T-cell (primary cell): ENCODE measurements at regions not wholly inside any gene's neighbourhood (a gene's known extent, or its start where the extent isn't known, plus 50 kb on each side); places are given as distances from the start of the nearest gene placed in this dataset.
A peak's percentile ranks its signal among the peaks of the same experiment; 100 is the strongest.

ENCODE experiments used
- ATAC-seq, 4 experiments: fragments of 200-7000 bp in 3 of 4; fragments of 150-1000 bp in 1 of 4; cut with Tn5 transposase; replicated peaks in 1 of 4; 1 replicate in 3 of 4; 2 replicates in 1 of 4; pipeline ENCODE4 v1.10.0; 2021; ENCODE audit warnings: moderate library complexity in 3 of 4, mild to moderate bottlenecking in 2 of 4, moderate number of reproducible peaks in 1 of 4
- CTCF ChIA-PET, 2 donors: fragments of 300-600 bp; sonication (Branson Sonifier 250); formaldehyde crosslinking; loops; one replicate each; lab custom pipeline; 2022; ENCODE audit warnings: antibody characterized with exemption in 2 of 2; lab: Charles Lee
- POLR2A ChIA-PET, 2 donors: fragments of 300-600 bp; sonication (Branson Sonifier 250); formaldehyde crosslinking; loops; one replicate each; lab custom pipeline; 2022; ENCODE audit warnings: antibody characterized with exemption in 2 of 2; lab: Charles Lee
- DNase-seq, 35 experiments: peaks; one replicate each; pipeline versions ENCODE4 v3.0.0 to v3.0.0-alpha.2; 2013 to 2023
- H3K27ac ChIP-seq: one replicate; pipeline ENCODE4 v1.5.1; 2013; ENCODE audit warnings: low read length
- H3K27me3 ChIP-seq, 2 experiments: replicated peaks in 1 of 2; 1 replicate in 1 of 2; 2 replicates in 1 of 2; pipeline versions ENCODE4 v1.6.1 to v1.7.0; 2013; ENCODE audit warnings: low read length in 1 of 2, mixed read lengths in 1 of 2; ENCODE audit not compliant: control insufficient read depth in 2 of 2, insufficient read depth in 2 of 2; ENCODE audit errors: extremely low read depth in 1 of 2
- H3K36me3 ChIP-seq, 2 donors: 1 replicate in 1 of 2; 2 replicates in 1 of 2; pipeline versions ENCODE4 v1.6.1 to v1.7.0; 2013; ENCODE audit warnings: low read length in 1 of 2; ENCODE audit not compliant: control insufficient read depth in 2 of 2, insufficient read depth in 1 of 2; ENCODE audit errors: extremely low read depth in 1 of 2
- H3K4me1 ChIP-seq, 2 experiments: 1 replicate in 1 of 2; 2 replicates in 1 of 2; pipeline versions ENCODE4 v1.6.1 to v1.7.0; 2013; ENCODE audit warnings: low read length in 2 of 2, mixed read lengths in 1 of 2; ENCODE audit not compliant: insufficient read depth in 2 of 2, control insufficient read depth in 1 of 2; ENCODE audit errors: extremely low read depth in 1 of 2
- H3K4me3 ChIP-seq, 2 donors: 1 replicate in 1 of 2; 2 replicates in 1 of 2; pipeline versions ENCODE4 v1.5.1 to v1.7.0; 2013; ENCODE audit warnings: mild to moderate bottlenecking in 2 of 2, low read length in 1 of 2, moderate library complexity in 1 of 2; ENCODE audit not compliant: control insufficient read depth in 1 of 2; ENCODE audit errors: extremely low read depth in 1 of 2
- H3K9me3 ChIP-seq: 2 replicates; pipeline ENCODE4 v1.7.0; 2013
- H3K27ac Mint-ChIP-seq, 2 donors: one replicate each; pipeline ENCODE4 v1.8.0; 2020 to 2021; ENCODE audit warnings: mild to moderate bottlenecking in 2 of 2, mixed read lengths in 2 of 2
- H3K27me3 Mint-ChIP-seq, 2 donors: one replicate each; pipeline ENCODE4 v1.8.0; 2021 to 2022; ENCODE audit warnings: mixed read lengths in 2 of 2
- H3K36me3 Mint-ChIP-seq: one replicate; pipeline ENCODE4 v1.8.0; 2021; ENCODE audit warnings: mixed read lengths
- H3K4me1 Mint-ChIP-seq, 3 donors: one replicate each; pipeline ENCODE4 v1.8.0; 2020 to 2022; ENCODE audit warnings: mixed read lengths in 3 of 3, mild to moderate bottlenecking in 1 of 3
- H3K4me3 Mint-ChIP-seq, 3 donors: one replicate each; pipeline ENCODE4 v1.8.0; 2020 to 2022; ENCODE audit warnings: mild to moderate bottlenecking in 3 of 3, mixed read lengths in 3 of 3, moderate library complexity in 3 of 3
- H3K9me3 Mint-ChIP-seq, 3 donors: one replicate each; pipeline ENCODE4 v1.8.0; 2020 to 2022; ENCODE audit warnings: mixed read lengths in 3 of 3
- WGBS: methylation state at CpG from one replicate; pipeline ENCODE4 v1.1.5; 2013; ENCODE audit warnings: missing lambda C conversion rate; ENCODE audit not compliant: insufficient coverage; 5-methylcytosine and 5-hydroxymethylcytosine counted together

DNA sequence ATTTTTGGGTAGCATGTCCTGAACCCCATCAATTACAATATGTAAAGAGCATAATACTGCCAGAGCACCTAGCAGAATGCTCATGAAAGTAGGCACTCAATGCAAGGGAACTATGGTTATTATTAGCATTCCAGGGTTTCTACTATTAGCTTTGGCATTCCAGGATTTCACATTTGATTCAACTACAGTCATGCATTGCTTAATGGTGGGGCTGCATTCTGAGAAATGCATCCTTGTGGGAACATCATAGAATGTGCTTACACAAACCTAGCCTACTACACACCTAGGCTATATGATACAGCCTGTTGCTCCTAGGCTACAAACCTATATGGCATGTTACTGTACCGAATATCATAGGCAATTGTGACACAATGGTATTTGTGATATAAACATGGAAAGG, 247.8 kb downstream of the CD83 start:
- Histone ChIP-seq H3K36me3 (no peaks in the 10 kb centered on the region), H3K27ac (no peak overlapping the region), H3K9me3 (no peaks in the 10 kb centered on the region), H3K27me3 (no peaks in the 10 kb centered on the region), H3K4me3 (no peak overlapping the region), H3K4me1 (no peaks in the 10 kb centered on the region)
- CTCF ChIA-PET, result no interaction called here
- ATAC-seq, result no peak
- no peak for DNase-seq
- Mint-ChIP-seq H3K4me3 (no peak overlapping the region), H3K36me3 (no peaks in the 10 kb centered on the region), H3K4me1 (peaks cover 0 to under 1% (median 0%) of the 10 kb centered on the region in 3 donors), H3K9me3 (no peaks in the 10 kb centered on the region), H3K27me3 (no peaks in the 10 kb centered on the region), H3K27ac (no peak overlapping the region)
- POLR2A ChIA-PET, result no interaction called here
- WGBS, result no CpG with 5 or more reads among the region's 1 CpG

GRCh38 chr6:14366315-14366714, 248.7 kb downstream of the CD83 start:
- Mint-ChIP-seq H3K4me1 (peaks cover 2 to 6% (median 4%) of the 10 kb centered on the region in 3 donors), H3K27ac (no peak overlapping the region), H3K4me3 (no peak overlapping the region), H3K9me3 (no peaks in the 10 kb centered on the region), H3K36me3 (no peaks in the 10 kb centered on the region), H3K27me3 (no peaks in the 10 kb centered on the region)
- Histone ChIP-seq H3K9me3 (no peaks in the 10 kb centered on the region), H3K27ac (no peak overlapping the region), H3K4me3 (no peak overlapping the region), H3K27me3 (no peaks in the 10 kb centered on the region), H3K4me1 (no peaks in the 10 kb centered on the region), H3K36me3 (no peaks in the 10 kb centered on the region)
- CTCF ChIA-PET, result no interaction called here
- WGBS, result 96% methylated on average over 2 of the region's 4 CpGs
- DNase-seq (no peak), ATAC-seq (no peak)
- POLR2A ChIA-PET, result no interaction called here

DNA sequence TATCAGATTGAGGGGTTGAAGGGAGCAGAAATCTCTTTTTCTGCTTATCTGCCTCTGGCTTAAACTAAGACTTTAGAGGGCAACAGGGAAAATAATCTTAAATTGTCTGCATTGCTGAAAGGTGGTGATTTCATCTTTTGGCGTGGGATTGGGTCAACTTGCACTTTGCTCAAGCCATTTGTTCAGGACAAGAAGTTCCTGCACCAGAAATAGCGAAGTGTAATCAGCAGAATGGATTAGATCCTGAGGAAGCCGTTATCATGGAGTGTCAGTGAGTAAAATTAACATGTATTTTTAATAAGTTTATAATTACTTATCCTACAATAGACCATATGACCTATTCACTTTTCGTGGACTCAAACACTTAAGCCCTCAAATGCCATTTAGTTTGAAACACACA, 249.3 kb downstream of the CD83 start:
- Mint-ChIP-seq H3K27me3 (no peaks in the 10 kb centered on the region), H3K4me3 (no peak overlapping the region), H3K36me3 (no peaks in the 10 kb centered on the region), H3K4me1 (peaks cover 5 to 11% (median 10%) of the 10 kb centered on the region in 3 donors), H3K9me3 (no peaks in the 10 kb centered on the region), H3K27ac (no peak overlapping the region)
- no peaks in the 10 kb centered on the region for H3K9me3 ChIP-seq
- DNase-seq, result no peak
- no peak overlapping the region for H3K27ac ChIP-seq
- no CpG with 5 or more reads among the region's 4 CpGs for WGBS
- H3K36me3 ChIP-seq, result no peaks in the 10 kb centered on the region
- no peak overlapping the region for H3K4me3 ChIP-seq
- H3K27me3 ChIP-seq, result no peaks in the 10 kb centered on the region
- H3K4me1 ChIP-seq, result no peaks in the 10 kb centered on the region
- ChIA-PET POLR2A (no interaction called here), CTCF (no interaction called here)
- no peak for ATAC-seq

- Histone ChIP-seq H3K4me1 (no peaks in the 10 kb centered on the region), H3K27me3 (no peaks in the 10 kb centered on the region), H3K9me3 (no peaks in the 10 kb centered on the region), H3K27ac (no peak overlapping the region), H3K36me3 (no peaks in the 10 kb centered on the region), H3K4me3 (no peak overlapping the region)
- CTCF ChIA-PET, result no interaction called here
- Mint-ChIP-seq H3K9me3 (no peaks in the 10 kb centered on the region), H3K27ac (no peak overlapping the region), H3K36me3 (no peaks in the 10 kb centered on the region), H3K4me3 (no peak overlapping the region), H3K4me1 (peaks cover 9 to 15% (median 13%) of the 10 kb centered on the region in 3 donors), H3K27me3 (no peaks in the 10 kb centered on the region)
- ATAC-seq (no peak), DNase-seq (no peak)
- POLR2A ChIA-PET, result no interaction called here
- WGBS, result no CpG with 5 or more reads among the region's 2 CpGs
These were observed 249.7 kb downstream of the CD83 start for GRCh38 chr6:14367296-14367695.

DNA sequence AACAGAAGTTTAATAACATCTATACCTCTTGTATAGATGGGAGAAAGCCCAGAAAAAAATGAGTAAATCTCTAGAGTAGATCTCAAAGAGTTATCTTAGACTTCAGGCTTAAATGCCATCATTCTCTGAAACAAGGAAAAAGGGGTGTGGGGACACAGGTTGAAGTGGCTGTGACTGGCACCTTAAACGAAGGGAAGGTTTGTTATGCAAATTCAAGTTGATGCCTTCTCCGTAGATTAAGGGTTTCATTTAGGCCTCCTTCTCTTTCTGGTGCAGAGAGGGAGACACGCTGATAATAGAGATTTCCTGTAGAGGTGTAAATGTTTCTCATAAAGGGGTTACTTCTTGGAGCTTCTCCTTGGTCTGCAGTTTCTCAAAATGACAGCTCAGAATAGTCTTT, 252.1 kb downstream of the CD83 start:
- Mint-ChIP-seq H3K4me1 (peaks cover 18 to 30% (median 25%) of the 10 kb centered on the region in 3 donors), H3K36me3 (no peaks in the 10 kb centered on the region), H3K27ac (no peak overlapping the region), H3K4me3 (no peak overlapping the region), H3K9me3 (no peaks in the 10 kb centered on the region), H3K27me3 (peaks cover 0 to 3% of the 10 kb centered on the region in 2 donors)
- 52% methylated on average over 2 of the region's 3 CpGs for WGBS
- Histone ChIP-seq H3K4me3 (no peak overlapping the region), H3K9me3 (no peaks in the 10 kb centered on the region), H3K36me3 (no peaks in the 10 kb centered on the region), H3K27ac (no peak overlapping the region), H3K4me1 (no peaks in the 10 kb centered on the region), H3K27me3 (no peaks in the 10 kb centered on the region)
- no peak for DNase-seq
- ATAC-seq, result no peak
- ChIA-PET CTCF (no interaction called here), POLR2A (no interaction called here)

DNA sequence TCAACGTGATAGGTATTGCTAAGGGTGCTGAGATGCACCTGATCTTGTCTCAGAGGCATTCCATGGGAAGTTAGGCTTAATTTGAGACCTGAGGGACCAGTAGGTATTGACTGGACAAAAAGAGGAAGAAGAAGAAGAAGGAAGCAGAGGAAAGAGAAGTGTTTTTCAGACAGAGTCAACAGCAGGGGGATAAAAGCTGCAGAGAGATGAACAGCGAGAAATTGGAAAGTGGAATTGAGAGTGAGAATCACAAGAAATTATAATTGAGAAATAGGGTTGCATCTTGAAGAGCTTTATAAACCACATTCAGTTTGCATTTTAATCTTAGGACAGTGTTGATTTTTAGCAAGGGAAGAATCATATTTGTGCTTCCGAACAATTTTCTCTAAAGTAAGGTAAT, 254.0 kb downstream of the CD83 start:
- H3K9me3 Mint-ChIP-seq, result no peaks in the 10 kb centered on the region
- peaks cover 0 to 3% of the 10 kb centered on the region in 2 donors for H3K27me3 Mint-ChIP-seq
- no peak for DNase-seq
- no peaks in the 10 kb centered on the region for H3K9me3 ChIP-seq
- H3K27ac ChIP-seq, result no peak overlapping the region
- no peak for ATAC-seq
- H3K36me3 Mint-ChIP-seq, result no peaks in the 10 kb centered on the region
- POLR2A ChIA-PET, result no interaction called here
- no peaks in the 10 kb centered on the region for H3K27me3 ChIP-seq
- H3K4me1 ChIP-seq, result peaks cover 0 to 5% of the 10 kb centered on the region in 2 experiments
- CTCF ChIA-PET, result no interaction called here
- no peak overlapping the region for H3K4me3 ChIP-seq
- peak overlapping the region; percentile 4 to 67 (median 37) for H3K4me3 Mint-ChIP-seq
- no peaks in the 10 kb centered on the region for H3K36me3 ChIP-seq
- H3K4me1 Mint-ChIP-seq, result peaks cover 18 to 33% (median 25%) of the 10 kb centered on the region in 3 donors
- 19% methylated on average over 2 of the region's 3 CpGs for WGBS
- peak overlapping the region in 1 of 2 donors; percentile 37 for H3K27ac Mint-ChIP-seq
